HCT116 (cell line): ENCODE measurements at regions not wholly inside any gene's neighbourhood (a gene's known extent, or its start where the extent isn't known, plus 50 kb on each side); places are given as distances from the start of the nearest gene placed in this dataset.
"Not testable (repeated sequence)": the region's sequence is repeated elsewhere in the genome, so short reads cannot be mapped to it uniquely, and the experiment has no call there.

Source experiments
- ATAC-seq: fragments of 200-7000 bp; cut with Tn5 transposase; 2 replicates; pipeline ENCODE4 v1.9.1; 2020; ENCODE audit warnings: mild to moderate bottlenecking, moderate library complexity
- BruUV-seq: library from RNA; stranded (reverse); fragments of 400-500 nt; replicated peaks from 2 replicates; lab custom pipeline; 2021; lab: Mats Ljungman, UMichigan
- CTCF ChIA-PET: fragments of 300-600 bp; sonication (Branson Sonifier 250); formaldehyde crosslinking; loops from one replicate; lab custom pipeline; 2021; ENCODE audit warnings: antibody characterized with exemption; lab: Charles Lee
- POLR2A ChIA-PET: fragments of 300-600, 350-600 bp; sonication (Branson Sonifier 250); formaldehyde crosslinking; loops from one replicate; lab custom pipeline; 2021; ENCODE audit warnings: antibody characterized with exemption; lab: Charles Lee
- RAD21 ChIA-PET, 2 experiments: fragments of 300-600 bp; sonication (Branson Sonifier 250); formaldehyde crosslinking; loops; one replicate each; lab custom pipeline; 2023; ENCODE audit warnings: low total read pairs in 2 of 2; ENCODE audit not compliant: uncharacterized antibody in 2 of 2, unreplicated experiment in 2 of 2, low non-redundant PET in 1 of 2; lab: Charles Lee
- DNase-seq: peaks from one replicate; pipeline ENCODE4 v3.0.0-alpha.2; 2010; ENCODE audit warnings: low read depth, low spot score
- H2AFZ ChIP-seq: fragments of 200-600 bp; shearing (Covaris generic), sonication (generic); 2 replicates; pipeline ENCODE4 v1.6.1; 2017; ENCODE audit warnings: low read depth, mixed run types, mixed read lengths, antibody characterized with exemption, low read length; ENCODE audit not compliant: poor library complexity, severe bottlenecking
- H3K27ac ChIP-seq: 2 replicates; pipeline ENCODE4 v1.5.1; 2012; ENCODE audit warnings: low read depth, low read length
- H3K27me3 ChIP-seq: fragments of 200-600 bp; sonication (generic); 2 replicates; pipeline ENCODE4 v1.6.1; 2016; ENCODE audit warnings: mixed run types, low read length, mixed read lengths; ENCODE audit not compliant: insufficient read depth
- H3K36me3 ChIP-seq, 2 experiments: fragments of 200-500 bp in 1 of 2; fragments of 200-600 bp in 1 of 2; sonication (Bioruptor generic) in 1 of 2; sonication (generic) in 1 of 2; 2 replicates each; pipeline versions ENCODE4 v1.5.1 to v1.6.1; 2014 to 2016; ENCODE audit warnings: low read length in 2 of 2, inconsistent platforms in 1 of 2, mixed read lengths in 1 of 2, mixed run types in 1 of 2; ENCODE audit not compliant: insufficient read depth in 2 of 2, control insufficient read depth in 1 of 2
- H3K4me1 ChIP-seq, 2 experiments: fragments of 200-600 bp in 1 of 2; sonication (generic) in 1 of 2; 2 replicates each; pipeline versions ENCODE4 v1.5.1 to v1.6.1; 2012 to 2017; ENCODE audit warnings: low read length in 2 of 2, inconsistent platforms in 1 of 2, mild to moderate bottlenecking in 1 of 2, mixed read lengths in 1 of 2, mixed run types in 1 of 2, moderate library complexity in 1 of 2; ENCODE audit not compliant: insufficient read depth in 2 of 2, control insufficient read depth in 1 of 2
- H3K4me2 ChIP-seq: fragments of 200-600 bp; sonication (generic); 2 replicates; pipeline ENCODE4 v1.6.1; 2017; ENCODE audit warnings: mixed run types, low read length, mixed read lengths
- H3K4me3 ChIP-seq, 2 experiments: fragments of 200-600 bp in 1 of 2; sonication (generic) in 1 of 2; replicated peaks in 1 of 2; 2 replicates each; pipeline ENCODE4 v1.5.1; 2011 to 2016; ENCODE audit warnings: low read length in 2 of 2, control low read depth in 1 of 2, low read depth in 1 of 2, mild to moderate bottlenecking in 1 of 2, mixed read lengths in 1 of 2, mixed run types in 1 of 2
- H3K79me2 ChIP-seq: fragments of 200-600 bp; sonication (generic); 2 replicates; pipeline ENCODE4 v1.6.1; 2017; ENCODE audit warnings: mild to moderate bottlenecking, mixed run types, low read length, moderate library complexity, mixed read lengths; ENCODE audit not compliant: insufficient read depth
- H3K9ac ChIP-seq: fragments of 200-600 bp; sonication (generic); 2 replicates; pipeline ENCODE4 v1.6.1; 2016; ENCODE audit warnings: low read length, mixed read lengths
- H3K9me2 ChIP-seq: fragments of 200-600 bp; sonication (generic), shearing (Covaris generic); 2 replicates; pipeline ENCODE4 v1.6.1; 2017; ENCODE audit warnings: mixed run types, mild to moderate bottlenecking, moderate library complexity; ENCODE audit not compliant: insufficient read depth
- H3K9me3 ChIP-seq, 2 experiments: fragments of 200-500 bp in 1 of 2; fragments of 200-600 bp in 1 of 2; sonication (Bioruptor generic) in 1 of 2; sonication (generic) in 1 of 2; 2 replicates each; pipeline ENCODE4 v1.6.1; 2014 to 2017; ENCODE audit warnings: low read length in 2 of 2, mixed read lengths in 2 of 2, inconsistent platforms in 1 of 2, low read depth in 1 of 2, mild to moderate bottlenecking in 1 of 2, mixed run types in 1 of 2, moderate library complexity in 1 of 2; ENCODE audit not compliant: control insufficient read depth in 1 of 2, insufficient read depth in 1 of 2
- H4K20me1 ChIP-seq: fragments of 200-600 bp; sonication (generic), shearing (Covaris generic); 2 replicates; pipeline ENCODE4 v1.6.1; 2017; ENCODE audit warnings: mixed run types, mild to moderate bottlenecking, moderate library complexity; ENCODE audit not compliant: insufficient read depth
- CBX3 ChIP-seq: IDR thresholded peaks from 2 replicates; pipeline ENCODE4 v1.6.1; 2012; ENCODE audit warnings: low read depth
- CEBPB ChIP-seq: IDR thresholded peaks from 2 replicates; pipeline ENCODE4 v1.6.1; 2012; ENCODE audit warnings: low read depth
- EGR1 ChIP-seq: IDR thresholded peaks from 2 replicates; pipeline ENCODE4 v1.6.1; 2012; ENCODE audit warnings: low read depth
- ELF1 ChIP-seq: IDR thresholded peaks from 2 replicates; pipeline ENCODE4 v1.6.1; 2012; ENCODE audit warnings: low read depth, borderline replicate concordance
- EZH2 ChIP-seq: fragments of 200-600 bp; sonication (generic); IDR thresholded peaks from 2 replicates; pipeline ENCODE4 v1.6.1; 2017; ENCODE audit warnings: antibody characterized with exemption, mixed run types
- EZH2phosphoT487 ChIP-seq: fragments of 200-600 bp; IDR thresholded peaks from 2 replicates; pipeline ENCODE4 v1.6.1; 2018; ENCODE audit warnings: antibody characterized with exemption, borderline replicate concordance
- JUND ChIP-seq: IDR thresholded peaks from 2 replicates; pipeline ENCODE4 v1.6.1; 2012
- RAD21 ChIP-seq: IDR thresholded peaks from 2 replicates; pipeline ENCODE4 v1.6.1; 2012; ENCODE audit warnings: low read depth, mild to moderate bottlenecking
- SRF ChIP-seq: IDR thresholded peaks from 2 replicates; pipeline ENCODE4 v1.6.1; 2012; ENCODE audit warnings: low read depth
- TCF7L2 ChIP-seq: IDR thresholded peaks from 2 replicates; pipeline ENCODE4 v1.7.0; 2011; ENCODE audit warnings: borderline replicate concordance, inconsistent platforms; ENCODE audit not compliant: insufficient read depth, insufficient read length; ENCODE audit errors: extremely low read depth
- ZFX ChIP-seq: fragments of 450-650 bp; IDR thresholded peaks from 2 replicates; pipeline ENCODE4 v1.6.1; 2017
- ZNF274 ChIP-seq: fragments of 200-500 bp; sonication (Bioruptor generic); IDR thresholded peaks from 2 replicates; pipeline ENCODE4 v1.6.1; 2014; ENCODE audit warnings: mild to moderate bottlenecking, low read depth, low read length, inconsistent platforms
- intact Hi-C: fragments of 100-400 bp; cut with micrococcal nuclease; formaldehyde crosslinking; loops from 2 replicates; pipeline ENCODE4 v1.10.0; 2022
- TF ChIP-seq, protein P1 (sequence below): IDR thresholded peaks from 2 replicates; pipeline ENCODE4 v1.6.1; 2012
- TF ChIP-seq, protein P2 (sequence below), 3 experiments: fragments of 200-600 bp in 1 of 3; sonication (generic) in 1 of 3; IDR thresholded peaks in 2 of 3; conservative IDR thresholded peaks in 1 of 3; 2 replicates each; pipeline ENCODE4 v1.5.1; 2012 to 2017; ENCODE audit warnings: low read depth in 2 of 3, low read length in 2 of 3, antibody characterized with exemption in 1 of 3, borderline replicate concordance in 1 of 3, control low read depth in 1 of 3, mild to moderate bottlenecking in 1 of 3, mixed read lengths in 1 of 3, mixed run types in 1 of 3, moderate library complexity in 1 of 3; ENCODE audit not compliant: insufficient read depth in 1 of 3
- TF ChIP-seq, protein P3 (sequence below): IDR thresholded peaks from 2 replicates; pipeline ENCODE4 v1.6.1; 2011; ENCODE audit warnings: mild to moderate bottlenecking, low read length, moderate library complexity; ENCODE audit not compliant: insufficient replicate concordance; ENCODE audit errors: extremely low read depth

DNA sequence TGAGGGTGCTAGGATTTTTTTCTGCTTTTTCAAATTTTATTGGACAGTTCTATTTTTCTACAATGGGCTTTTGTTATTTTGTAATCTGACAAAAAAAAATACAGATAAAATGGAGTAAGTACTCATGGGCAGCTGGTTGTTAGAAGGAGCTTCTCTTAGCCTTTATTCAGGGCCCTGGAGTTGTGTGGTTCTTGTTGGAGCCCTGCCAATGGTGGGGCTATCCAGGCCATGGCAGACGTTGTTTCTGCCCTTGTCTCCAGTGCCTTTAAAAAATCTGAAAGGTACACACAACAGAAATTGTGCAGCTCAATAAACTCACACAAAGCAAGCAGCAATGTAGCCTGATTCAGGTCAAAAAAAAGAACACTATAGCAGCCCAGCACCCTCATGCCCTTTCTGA, 153.5 kb upstream of the GALNT2 start:
- no peak overlapping the region for H3K4me2 ChIP-seq
- no peak overlapping the region for H2AFZ ChIP-seq
- ATAC-seq (no peak), DNase-seq (no peak)
- no peaks in the 10 kb centered on the region for H4K20me1 ChIP-seq
- H3K27me3 ChIP-seq = peaks cover 17% of the 10 kb centered on the region
- no TSS peak for BruUV-seq
- POLR2A ChIA-PET = no interaction called here
- RAD21 ChIA-PET = no interaction called here
- no peak overlapping the region for H3K27ac ChIP-seq
- no peak overlapping the region for H3K9ac ChIP-seq
- H3K79me2 ChIP-seq = no peaks in the 10 kb centered on the region
- no peak for TF ChIP-seq TCF7L2
- TF ChIP-seq, protein P1, sequence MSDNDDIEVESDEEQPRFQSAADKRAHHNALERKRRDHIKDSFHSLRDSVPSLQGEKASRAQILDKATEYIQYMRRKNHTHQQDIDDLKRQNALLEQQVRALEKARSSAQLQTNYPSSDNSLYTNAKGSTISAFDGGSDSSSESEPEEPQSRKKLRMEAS = no peak
- no peak for TF ChIP-seq SRF
- no peak for TF ChIP-seq ELF1
- no peak for TF ChIP-seq JUND
- TF ChIP-seq CBX3 = no peak
- TF ChIP-seq EZH2phosphoT487 = no peak
- no peak for TF ChIP-seq EGR1
- TF ChIP-seq ZNF274 = no peak
- TF ChIP-seq, protein P2, sequence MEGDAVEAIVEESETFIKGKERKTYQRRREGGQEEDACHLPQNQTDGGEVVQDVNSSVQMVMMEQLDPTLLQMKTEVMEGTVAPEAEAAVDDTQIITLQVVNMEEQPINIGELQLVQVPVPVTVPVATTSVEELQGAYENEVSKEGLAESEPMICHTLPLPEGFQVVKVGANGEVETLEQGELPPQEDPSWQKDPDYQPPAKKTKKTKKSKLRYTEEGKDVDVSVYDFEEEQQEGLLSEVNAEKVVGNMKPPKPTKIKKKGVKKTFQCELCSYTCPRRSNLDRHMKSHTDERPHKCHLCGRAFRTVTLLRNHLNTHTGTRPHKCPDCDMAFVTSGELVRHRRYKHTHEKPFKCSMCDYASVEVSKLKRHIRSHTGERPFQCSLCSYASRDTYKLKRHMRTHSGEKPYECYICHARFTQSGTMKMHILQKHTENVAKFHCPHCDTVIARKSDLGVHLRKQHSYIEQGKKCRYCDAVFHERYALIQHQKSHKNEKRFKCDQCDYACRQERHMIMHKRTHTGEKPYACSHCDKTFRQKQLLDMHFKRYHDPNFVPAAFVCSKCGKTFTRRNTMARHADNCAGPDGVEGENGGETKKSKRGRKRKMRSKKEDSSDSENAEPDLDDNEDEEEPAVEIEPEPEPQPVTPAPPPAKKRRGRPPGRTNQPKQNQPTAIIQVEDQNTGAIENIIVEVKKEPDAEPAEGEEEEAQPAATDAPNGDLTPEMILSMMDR (IDR thresholded peaks at IDR 0.05 in 2 of 3, conservative IDR thresholded peaks at IDR 0.05 in 1 of 3; ENCODE audit: borderline replicate concordance in 1 of 3, insufficient read depth in 1 of 3, low read depth in 2 of 3, low read length in 2 of 3) = no peak
- TF ChIP-seq ZFX = no peak
- no peak for TF ChIP-seq EZH2
- no peak for TF ChIP-seq CEBPB
- TF ChIP-seq RAD21 = no peak
- TF ChIP-seq, protein P3, sequence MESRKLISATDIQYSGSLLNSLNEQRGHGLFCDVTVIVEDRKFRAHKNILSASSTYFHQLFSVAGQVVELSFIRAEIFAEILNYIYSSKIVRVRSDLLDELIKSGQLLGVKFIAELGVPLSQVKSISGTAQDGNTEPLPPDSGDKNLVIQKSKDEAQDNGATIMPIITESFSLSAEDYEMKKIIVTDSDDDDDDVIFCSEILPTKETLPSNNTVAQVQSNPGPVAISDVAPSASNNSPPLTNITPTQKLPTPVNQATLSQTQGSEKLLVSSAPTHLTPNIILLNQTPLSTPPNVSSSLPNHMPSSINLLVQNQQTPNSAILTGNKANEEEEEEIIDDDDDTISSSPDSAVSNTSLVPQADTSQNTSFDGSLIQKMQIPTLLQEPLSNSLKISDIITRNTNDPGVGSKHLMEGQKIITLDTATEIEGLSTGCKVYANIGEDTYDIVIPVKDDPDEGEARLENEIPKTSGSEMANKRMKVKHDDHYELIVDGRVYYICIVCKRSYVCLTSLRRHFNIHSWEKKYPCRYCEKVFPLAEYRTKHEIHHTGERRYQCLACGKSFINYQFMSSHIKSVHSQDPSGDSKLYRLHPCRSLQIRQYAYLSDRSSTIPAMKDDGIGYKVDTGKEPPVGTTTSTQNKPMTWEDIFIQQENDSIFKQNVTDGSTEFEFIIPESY = no peak
- TF ChIP-seq, all 23 proteins: peak for 0
- H3K9me3 ChIP-seq = no peaks in the 10 kb centered on the region
- H3K4me3 ChIP-seq = no peak overlapping the region
- H3K36me3 ChIP-seq = no peaks in the 10 kb centered on the region
- H3K9me2 ChIP-seq = no peaks in the 10 kb centered on the region
- intact Hi-C loops = no loop called here
- CTCF ChIA-PET = no interaction called here
- H3K4me1 ChIP-seq = no peaks in the 10 kb centered on the region

DNA sequence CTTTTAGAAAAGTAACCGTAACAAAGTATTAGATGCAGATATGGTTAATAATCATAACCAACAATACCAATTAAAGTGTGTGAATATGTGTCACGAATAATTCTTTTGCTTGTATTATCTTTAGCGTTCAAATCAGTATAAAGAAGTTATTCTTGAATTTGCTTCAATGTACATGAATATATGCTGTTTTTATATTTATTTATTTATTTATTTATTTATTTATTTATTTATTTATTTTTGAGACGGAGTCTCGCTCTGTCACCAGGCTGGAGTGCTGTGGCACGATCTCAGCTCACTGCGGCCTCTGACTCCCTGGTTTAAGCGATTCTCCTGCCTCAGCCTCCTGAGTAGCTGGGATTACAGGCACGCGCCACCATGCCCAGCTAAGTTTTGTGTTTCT, 147.6 kb upstream of the GALNT2 start:
- H3K9me3 ChIP-seq, BruUV-seq, H3K4me3 ChIP-seq, H3K4me2 ChIP-seq, H2AFZ ChIP-seq, H3K9ac ChIP-seq, DNase-seq, RAD21 ChIA-PET, H3K9me2 ChIP-seq, H3K36me3 ChIP-seq, POLR2A ChIA-PET, ATAC-seq, H3K4me1 ChIP-seq, H3K79me2 ChIP-seq, CTCF ChIA-PET, H4K20me1 ChIP-seq, H3K27me3 ChIP-seq, H3K27ac ChIP-seq, intact Hi-C loops: not testable (repeated sequence)
